ENCODE measurements at regions not wholly inside any gene's neighbourhood (a gene's known extent, or its start where the extent isn't known, plus 50 kb on each side); places are given as distances from the start of the nearest gene placed in this dataset.

DNA sequence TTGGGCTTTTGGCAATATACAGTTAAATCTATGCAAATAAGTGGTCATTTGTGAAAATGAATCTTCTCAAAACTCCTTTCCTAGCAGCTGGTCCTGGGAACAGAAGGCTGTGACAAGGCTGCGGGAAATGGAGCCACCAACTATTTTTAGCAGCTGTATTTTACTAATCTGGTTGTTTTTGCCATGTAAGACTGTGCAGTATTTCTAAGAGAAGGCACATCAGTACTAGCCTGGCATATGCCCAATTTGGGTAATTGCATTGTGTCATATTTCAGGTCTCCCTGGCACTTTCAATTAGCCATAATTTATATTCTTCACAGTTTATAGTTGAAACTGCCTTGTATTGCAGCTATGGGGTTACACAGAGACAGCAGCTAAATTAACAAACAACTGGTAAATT, 109.6 kb downstream of the MANEA start:
- ATAC-seq (ENCODE audit: low read depth in 2 of 2) (no peak), DNase-seq (no peak)
- H3K27ac Mint-ChIP-seq, result no peak overlapping the region
- Histone ChIP-seq H3K36me3 (ENCODE audit: control insufficient read depth, insufficient read depth, low read length) (no peaks in the 10 kb centered on the region), H3K4me1 (ENCODE audit: control insufficient read depth, insufficient read depth, low read length, poor library complexity, severe bottlenecking) (no peaks in the 10 kb centered on the region), H3K9me3 (ENCODE audit: control insufficient read depth in 2 of 2, low read length in 2 of 2) (no peaks in the 10 kb centered on the region), H3K4me3 (ENCODE audit: low read depth, low read length) (no peak overlapping the region), H3K27me3 (ENCODE audit: control insufficient read depth, insufficient read depth, low read length) (no peaks in the 10 kb centered on the region), H3K27ac (ENCODE audit: insufficient read depth, low read length, poor library complexity, severe bottlenecking) (no peak overlapping the region)
- no peaks in the 10 kb centered on the region for H3K36me3 Mint-ChIP-seq
- H3K4me1 Mint-ChIP-seq, result peaks cover 0 to 7% (median 2%) of the 10 kb centered on the region in 4 donors
- no peaks in the 10 kb centered on the region for H3K27me3 Mint-ChIP-seq
- H3K4me3 Mint-ChIP-seq, result no peak overlapping the region
- H3K9me3 Mint-ChIP-seq, result peaks cover 0 to 5% (median 0%) of the 10 kb centered on the region in 7 donors

DNA sequence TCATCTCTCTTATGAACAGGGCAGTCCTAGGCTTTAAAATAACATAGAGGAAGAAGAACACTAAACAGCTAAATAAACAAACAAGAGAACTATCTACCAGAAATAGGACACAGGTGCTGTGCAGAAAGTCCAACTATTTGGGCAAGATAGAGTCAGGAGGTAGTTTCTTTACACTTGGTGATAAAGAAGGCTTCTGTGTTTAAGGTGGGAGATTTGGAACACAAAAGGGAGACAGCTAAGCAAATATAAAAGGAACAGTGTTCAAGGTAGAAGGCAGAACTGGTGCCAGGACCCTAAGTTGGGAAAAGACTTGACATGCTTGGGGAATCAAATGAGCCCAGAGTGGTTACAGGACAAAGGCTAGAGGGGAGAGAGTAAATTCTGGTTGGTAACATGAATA, 110.5 kb downstream of the MANEA start:
- no peaks in the 10 kb centered on the region for H3K9me3 ChIP-seq (ENCODE audit: control insufficient read depth in 2 of 2, low read length in 2 of 2)

DNA sequence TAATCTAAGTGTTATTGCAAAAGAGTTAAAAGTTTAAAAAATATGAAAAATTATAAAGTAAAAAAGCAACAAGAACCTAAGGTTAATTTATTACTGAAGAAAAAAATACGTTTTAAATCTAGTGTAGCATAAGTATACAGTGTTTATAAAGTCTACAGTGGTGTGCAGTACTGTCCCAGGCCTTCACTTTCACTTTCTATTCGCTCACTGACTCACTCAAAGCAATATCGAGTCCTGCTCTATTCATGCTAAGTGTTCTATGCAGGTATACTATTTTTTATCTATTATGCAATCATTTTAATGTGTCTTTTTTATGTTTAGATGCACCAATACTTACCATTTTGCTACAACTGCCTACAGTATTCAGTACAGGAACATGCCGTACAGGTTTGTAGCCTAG, 113.0 kb downstream of the MANEA start:
- no peaks in the 10 kb centered on the region for H3K4me1 ChIP-seq (ENCODE audit: control insufficient read depth, insufficient read depth, low read length, poor library complexity, severe bottlenecking)
- H3K4me3 Mint-ChIP-seq, result peak overlapping the region in 1 of 4 donors; percentile 42
- H3K9me3 ChIP-seq (ENCODE audit: control insufficient read depth in 2 of 2, low read length in 2 of 2), result no peaks in the 10 kb centered on the region
- ATAC-seq (ENCODE audit: low read depth in 2 of 2) (no peak), DNase-seq (peak in 1 of 3 donors; percentile 28)
- no peak overlapping the region for H3K4me3 ChIP-seq (ENCODE audit: low read depth, low read length)
- H3K36me3 Mint-ChIP-seq, result no peaks in the 10 kb centered on the region
- H3K9me3 Mint-ChIP-seq, result peaks cover 0 to 5% (median 0%) of the 10 kb centered on the region in 7 donors
- H3K27ac ChIP-seq (ENCODE audit: insufficient read depth, low read length, poor library complexity, severe bottlenecking), result no peak overlapping the region
- H3K27ac Mint-ChIP-seq, result no peak overlapping the region
- H3K27me3 ChIP-seq (ENCODE audit: control insufficient read depth, insufficient read depth, low read length), result no peaks in the 10 kb centered on the region
- H3K36me3 ChIP-seq (ENCODE audit: control insufficient read depth, insufficient read depth, low read length), result no peaks in the 10 kb centered on the region
- H3K4me1 Mint-ChIP-seq, result peaks cover 0 to 7% (median 2%) of the 10 kb centered on the region in 4 donors
- no peaks in the 10 kb centered on the region for H3K27me3 Mint-ChIP-seq

More for the DNA sequence above, 110.5 kb downstream of the MANEA start:
- no peak overlapping the region for H3K27ac Mint-ChIP-seq
- Histone ChIP-seq H3K27me3 (ENCODE audit: control insufficient read depth, insufficient read depth, low read length) (no peaks in the 10 kb centered on the region), H3K27ac (ENCODE audit: insufficient read depth, low read length, poor library complexity, severe bottlenecking) (no peak overlapping the region), H3K4me3 (ENCODE audit: low read depth, low read length) (no peak overlapping the region), H3K4me1 (ENCODE audit: control insufficient read depth, insufficient read depth, low read length, poor library complexity, severe bottlenecking) (no peaks in the 10 kb centered on the region), H3K36me3 (ENCODE audit: control insufficient read depth, insufficient read depth, low read length) (no peaks in the 10 kb centered on the region)
- DNase-seq (no peak), ATAC-seq (ENCODE audit: low read depth in 2 of 2) (no peak)
- H3K36me3 Mint-ChIP-seq, result no peaks in the 10 kb centered on the region
- H3K4me3 Mint-ChIP-seq, result no peak overlapping the region
- peaks cover 0 to 5% (median 0%) of the 10 kb centered on the region in 7 donors for H3K9me3 Mint-ChIP-seq
- peaks cover 0 to 7% (median 2%) of the 10 kb centered on the region in 4 donors for H3K4me1 Mint-ChIP-seq
- no peaks in the 10 kb centered on the region for H3K27me3 Mint-ChIP-seq

DNA sequence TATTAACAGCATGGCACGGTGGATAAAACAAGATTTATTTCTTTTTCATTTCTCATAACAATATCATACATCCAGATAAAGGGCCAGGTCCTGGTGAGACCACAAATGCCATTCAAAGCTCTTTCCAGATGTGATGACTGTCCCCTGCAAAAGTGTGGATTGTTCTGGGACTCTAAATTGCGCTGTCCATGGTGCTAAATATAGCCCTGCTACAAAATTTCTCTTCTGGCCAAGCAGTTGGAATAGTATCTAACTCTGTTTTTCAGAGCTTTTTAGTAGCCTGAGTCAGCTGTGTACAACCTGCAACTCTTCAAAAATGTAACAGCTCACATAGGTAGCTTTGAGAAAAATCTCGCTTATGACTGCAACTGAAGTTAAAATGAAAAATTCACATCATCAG, 115.8 kb downstream of the MANEA start:
- no peak overlapping the region for H3K27ac ChIP-seq (ENCODE audit: insufficient read depth, low read length, poor library complexity, severe bottlenecking)
- no peaks in the 10 kb centered on the region for H3K36me3 Mint-ChIP-seq
- no peaks in the 10 kb centered on the region for H3K36me3 ChIP-seq (ENCODE audit: control insufficient read depth, insufficient read depth, low read length)
- no peak overlapping the region for H3K27ac Mint-ChIP-seq
- peaks cover 0 to 5% (median 0%) of the 10 kb centered on the region in 7 donors for H3K9me3 Mint-ChIP-seq
- peaks cover 0 to 7% (median 2%) of the 10 kb centered on the region in 4 donors for H3K4me1 Mint-ChIP-seq
- no peaks in the 10 kb centered on the region for H3K27me3 ChIP-seq (ENCODE audit: control insufficient read depth, insufficient read depth, low read length)
- no peak overlapping the region for H3K4me3 Mint-ChIP-seq
- H3K4me1 ChIP-seq (ENCODE audit: control insufficient read depth, insufficient read depth, low read length, poor library complexity, severe bottlenecking), result no peaks in the 10 kb centered on the region
- no peak for DNase-seq
- H3K27me3 Mint-ChIP-seq, result no peaks in the 10 kb centered on the region
- H3K9me3 ChIP-seq (ENCODE audit: control insufficient read depth in 2 of 2, low read length in 2 of 2), result no peaks in the 10 kb centered on the region
- no peak for ATAC-seq (ENCODE audit: low read depth in 2 of 2)
- no peak overlapping the region for H3K4me3 ChIP-seq (ENCODE audit: low read depth, low read length)

DNA sequence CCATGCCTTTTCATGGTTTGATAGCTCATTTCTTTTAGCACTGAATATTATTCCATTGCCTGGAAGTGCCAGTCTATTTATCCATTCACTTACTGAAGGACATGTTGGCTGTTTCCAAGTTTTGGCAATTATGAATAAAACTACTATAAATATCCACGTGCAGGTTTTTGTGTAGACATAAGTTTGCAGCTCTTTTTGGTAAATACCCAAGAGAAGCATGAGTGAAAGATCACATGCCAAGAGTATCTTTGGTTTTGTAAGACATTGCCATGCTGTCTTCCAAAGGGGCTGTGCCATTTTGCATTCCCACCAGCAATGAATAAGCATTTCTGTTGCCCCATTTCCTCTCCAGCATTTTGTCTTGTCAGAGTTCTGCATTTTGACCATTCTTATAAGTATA, 120.9 kb downstream of the MANEA start:
- H3K36me3 ChIP-seq (ENCODE audit: control insufficient read depth, insufficient read depth, low read length), result no peaks in the 10 kb centered on the region
- no peak overlapping the region for H3K27ac ChIP-seq (ENCODE audit: insufficient read depth, low read length, poor library complexity, severe bottlenecking)
- no peaks in the 10 kb centered on the region for H3K36me3 Mint-ChIP-seq
- no peak overlapping the region for H3K27ac Mint-ChIP-seq
- H3K4me3 Mint-ChIP-seq, result no peak overlapping the region
- H3K4me1 ChIP-seq (ENCODE audit: control insufficient read depth, insufficient read depth, low read length, poor library complexity, severe bottlenecking), result no peaks in the 10 kb centered on the region
- ATAC-seq (ENCODE audit: low read depth in 2 of 2) (no peak), DNase-seq (no peak)
- no peak overlapping the region for H3K4me3 ChIP-seq (ENCODE audit: low read depth, low read length)
- H3K27me3 Mint-ChIP-seq, result no peaks in the 10 kb centered on the region
- no peaks in the 10 kb centered on the region for H3K9me3 ChIP-seq (ENCODE audit: control insufficient read depth in 2 of 2, low read length in 2 of 2)
- H3K4me1 Mint-ChIP-seq, result no peaks in the 10 kb centered on the region
- peaks cover 0 to 3% (median 0%) of the 10 kb centered on the region in 7 donors for H3K9me3 Mint-ChIP-seq
- H3K27me3 ChIP-seq (ENCODE audit: control insufficient read depth, insufficient read depth, low read length), result no peaks in the 10 kb centered on the region

DNA sequence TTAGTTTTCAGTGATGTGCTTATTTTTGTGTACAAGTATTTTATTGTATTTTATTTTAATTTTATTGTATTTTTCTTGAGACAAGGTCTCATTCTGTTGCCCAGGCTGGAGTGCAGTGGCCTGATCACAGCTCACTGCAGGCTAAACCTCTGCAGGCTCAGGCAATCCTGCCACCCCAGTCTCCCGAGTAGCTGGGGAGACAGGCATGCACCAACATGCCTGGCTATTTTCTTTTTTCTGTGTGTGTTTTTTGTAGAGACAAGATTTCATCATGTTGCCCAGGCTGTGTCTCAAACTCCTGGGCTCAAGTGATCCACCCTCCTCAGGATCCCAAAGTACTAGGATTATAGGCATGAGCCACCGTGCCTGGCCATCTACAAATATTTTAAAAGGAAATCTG, 146.3 kb downstream of the MANEA start:
- ATAC-seq (ENCODE audit: low read depth in 2 of 2) (no peak), DNase-seq (no peak)
- no peaks in the 10 kb centered on the region for H3K27me3 Mint-ChIP-seq
- no peak overlapping the region for H3K27ac Mint-ChIP-seq
- Histone ChIP-seq H3K4me3 (ENCODE audit: low read depth, low read length) (no peak overlapping the region), H3K9me3 (ENCODE audit: control insufficient read depth in 2 of 2, low read length in 2 of 2) (no peaks in the 10 kb centered on the region), H3K27ac (ENCODE audit: insufficient read depth, low read length, poor library complexity, severe bottlenecking) (no peak overlapping the region), H3K36me3 (ENCODE audit: control insufficient read depth, insufficient read depth, low read length) (no peaks in the 10 kb centered on the region), H3K27me3 (ENCODE audit: control insufficient read depth, insufficient read depth, low read length) (no peaks in the 10 kb centered on the region), H3K4me1 (ENCODE audit: control insufficient read depth, insufficient read depth, low read length, poor library complexity, severe bottlenecking) (no peaks in the 10 kb centered on the region)
- no peaks in the 10 kb centered on the region for H3K4me1 Mint-ChIP-seq
- no peak overlapping the region for H3K4me3 Mint-ChIP-seq
- H3K36me3 Mint-ChIP-seq, result no peaks in the 10 kb centered on the region
- peaks cover 0 to 13% (median 4%) of the 10 kb centered on the region in 7 donors for H3K9me3 Mint-ChIP-seq

DNA sequence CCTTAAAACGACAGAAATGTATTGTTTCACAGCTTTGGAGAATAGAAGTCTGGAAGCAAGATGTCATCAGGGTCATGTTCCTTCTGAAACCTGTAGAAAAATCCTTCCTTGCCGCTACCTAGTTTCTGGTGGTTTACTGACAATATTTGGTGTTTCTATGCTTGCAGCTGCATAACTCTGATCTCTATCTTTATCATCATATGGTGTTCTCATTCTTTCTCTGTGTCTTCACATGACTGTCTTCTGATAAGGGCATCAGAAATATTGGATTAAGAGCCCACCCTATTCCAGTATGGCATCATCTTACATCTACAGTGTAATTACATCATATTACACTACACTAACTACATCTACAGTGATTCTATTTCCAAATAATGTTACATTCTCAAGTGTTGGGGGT, 148.0 kb downstream of the MANEA start:
- Histone ChIP-seq H3K4me3 (ENCODE audit: low read depth, low read length) (no peak overlapping the region), H3K27ac (ENCODE audit: insufficient read depth, low read length, poor library complexity, severe bottlenecking) (no peak overlapping the region), H3K4me1 (ENCODE audit: control insufficient read depth, insufficient read depth, low read length, poor library complexity, severe bottlenecking) (no peaks in the 10 kb centered on the region), H3K36me3 (ENCODE audit: control insufficient read depth, insufficient read depth, low read length) (no peaks in the 10 kb centered on the region), H3K9me3 (ENCODE audit: control insufficient read depth in 2 of 2, low read length in 2 of 2) (no peaks in the 10 kb centered on the region), H3K27me3 (ENCODE audit: control insufficient read depth, insufficient read depth, low read length) (no peaks in the 10 kb centered on the region)
- Mint-ChIP-seq H3K27me3 (no peaks in the 10 kb centered on the region), H3K36me3 (no peaks in the 10 kb centered on the region), H3K9me3 (peaks cover 0 to 7% (median 1%) of the 10 kb centered on the region in 7 donors), H3K27ac (no peak overlapping the region), H3K4me3 (no peak overlapping the region), H3K4me1 (no peaks in the 10 kb centered on the region)
- no peak for DNase-seq
- ATAC-seq (ENCODE audit: low read depth in 2 of 2), result no peak

DNA sequence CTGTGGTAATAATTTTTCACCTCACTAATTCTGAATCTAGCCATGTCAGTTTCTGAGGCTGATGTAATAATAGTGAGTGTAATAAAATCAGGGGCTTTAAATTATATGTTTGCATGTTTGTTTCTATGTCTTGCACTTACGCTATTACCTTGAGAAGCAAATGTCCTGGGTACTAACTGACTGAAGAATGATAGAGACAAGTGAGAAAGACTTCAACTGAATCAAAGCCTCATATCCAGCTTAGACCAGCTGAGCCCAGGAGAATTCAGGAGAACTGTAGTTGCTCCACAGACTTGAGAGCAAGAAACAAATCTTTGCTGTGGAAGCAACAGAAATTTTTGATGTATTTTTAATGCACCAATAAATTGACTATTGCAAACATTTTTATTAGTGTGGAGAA, 162.8 kb downstream of the MANEA start:
- no peaks in the 10 kb centered on the region for H3K4me1 ChIP-seq (ENCODE audit: control insufficient read depth, insufficient read depth, low read length, poor library complexity, severe bottlenecking)
- Mint-ChIP-seq H3K27ac (no peak overlapping the region), H3K4me1 (no peaks in the 10 kb centered on the region), H3K36me3 (no peaks in the 10 kb centered on the region), H3K4me3 (no peak overlapping the region), H3K9me3 (no peaks in the 10 kb centered on the region), H3K27me3 (no peaks in the 10 kb centered on the region)
- no peak overlapping the region for H3K4me3 ChIP-seq (ENCODE audit: low read depth, low read length)
- H3K27me3 ChIP-seq (ENCODE audit: control insufficient read depth, insufficient read depth, low read length), result no peaks in the 10 kb centered on the region
- H3K36me3 ChIP-seq (ENCODE audit: control insufficient read depth, insufficient read depth, low read length), result no peaks in the 10 kb centered on the region
- no peaks in the 10 kb centered on the region for H3K9me3 ChIP-seq (ENCODE audit: control insufficient read depth in 2 of 2, low read length in 2 of 2)
- no peak overlapping the region for H3K27ac ChIP-seq (ENCODE audit: insufficient read depth, low read length, poor library complexity, severe bottlenecking)
- ATAC-seq (ENCODE audit: low read depth in 2 of 2), result no peak
- no peak for DNase-seq
